ENCODE measurements at regions not wholly inside any gene's neighbourhood (a gene's known extent, or its start where the extent isn't known, plus 50 kb on each side); places are given as distances from the start of the nearest gene placed in this dataset.
"Not testable (repeated sequence)": the region's sequence is repeated elsewhere in the genome, so short reads cannot be mapped to it uniquely, and the experiment has no call there.

GRCh38 chr7:150189963-150190362, 133.2 kb upstream of the LRRC61 start:
- H3K27ac ChIP-seq; H3K27me3 ChIP-seq (ENCODE audit: insufficient read depth in 3 of 3, low read length in 2 of 3); DNase-seq; ATAC-seq; H3K4me1 ChIP-seq; H3K36me3 ChIP-seq (ENCODE audit: insufficient read depth in 1 of 2, low read depth in 1 of 2); H3K9me3 ChIP-seq; H3K4me3 ChIP-seq; intact Hi-C loops (cut with DNase I): not testable (repeated sequence)
- 32 to 43% (median 40%) methylated on average over 1 of the region's 1 CpG for WGBS, 3 donors

DNA sequence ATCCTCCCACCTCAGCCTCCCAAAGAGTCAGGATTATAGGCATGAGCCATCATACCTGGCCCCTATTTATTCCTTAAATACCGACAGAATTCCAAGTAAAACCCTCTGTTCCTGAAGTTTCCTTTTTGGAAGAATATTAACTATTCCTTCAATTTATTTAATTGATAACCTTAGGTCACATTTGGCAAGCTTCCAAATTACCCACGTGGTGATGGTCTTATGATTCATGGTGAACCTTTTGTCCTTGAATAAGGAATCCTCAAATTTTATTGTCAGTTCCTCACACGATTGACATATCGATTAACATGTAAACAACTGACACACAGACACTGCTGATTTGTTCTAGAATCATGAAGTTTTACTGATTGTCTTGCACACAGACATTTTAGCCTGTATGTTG, 130.6 kb upstream of the LRRC61 start:
- H3K36me3 ChIP-seq (ENCODE audit: insufficient read depth in 1 of 2, low read depth in 1 of 2); DNase-seq; H3K4me3 ChIP-seq; ATAC-seq; H3K27ac ChIP-seq; H3K4me1 ChIP-seq; intact Hi-C loops (cut with DNase I); H3K9me3 ChIP-seq; H3K27me3 ChIP-seq (ENCODE audit: insufficient read depth in 3 of 3, low read length in 2 of 3): not testable (repeated sequence)
- 77 to 85% (median 79%) methylated on average over 4 of the region's 4 CpGs for WGBS, 3 donors

- intact Hi-C loops (cut with DNase I); DNase-seq; H3K27ac ChIP-seq; H3K4me3 ChIP-seq; ATAC-seq; H3K9me3 ChIP-seq; H3K4me1 ChIP-seq; H3K36me3 ChIP-seq (ENCODE audit: insufficient read depth in 1 of 2, low read depth in 1 of 2); H3K27me3 ChIP-seq (ENCODE audit: insufficient read depth in 3 of 3, low read length in 2 of 3): not testable (repeated sequence)
- WGBS, 3 donors = 73 to 79% (median 77%) methylated on average over 3 of the region's 3 CpGs
Observed at GRCh38 chr7:150193866-150194265, 129.3 kb upstream of the LRRC61 start.

All from psoas muscle (tissue), 7 donors.